ENCODE measurements at regions not wholly inside any gene's neighbourhood (a gene's known extent, or its start where the extent isn't known, plus 50 kb on each side); places are given as distances from the start of the nearest gene placed in this dataset.

GRCh38 chr12:93944911-93945310 lies 203.5 kb upstream of the PLXNC1 start:
- Mint-ChIP-seq H3K36me3 (no peaks in the 10 kb centered on the region), H3K27ac (no peak overlapping the region), H3K4me3 (no peak overlapping the region), H3K9me3 (peaks cover 3% of the 10 kb centered on the region), H3K4me1 (no peaks in the 10 kb centered on the region)
- DNase-seq (ENCODE audit: low spot score in 2 of 2) (no peak), ATAC-seq (no peak)

- Mint-ChIP-seq H3K9me3 (peaks cover 3% of the 10 kb centered on the region), H3K4me3 (no peak overlapping the region), H3K4me1 (no peaks in the 10 kb centered on the region), H3K27ac (no peak overlapping the region), H3K36me3 (no peaks in the 10 kb centered on the region)
- DNase-seq (ENCODE audit: low spot score in 2 of 2) (no peak), ATAC-seq (no peak)
These were observed 201.7 kb upstream of the PLXNC1 start for GRCh38 chr12:93946542-93947150.

- no peaks in the 10 kb centered on the region for H3K4me1 Mint-ChIP-seq
- no peak for ATAC-seq
- peaks cover 3% of the 10 kb centered on the region for H3K9me3 Mint-ChIP-seq
- no peaks in the 10 kb centered on the region for H3K36me3 Mint-ChIP-seq
- no peak overlapping the region for H3K4me3 Mint-ChIP-seq
- DNase-seq (ENCODE audit: low spot score in 2 of 2), result no peak
- no peak overlapping the region for H3K27ac Mint-ChIP-seq
These were observed 200.9 kb upstream of the PLXNC1 start for GRCh38 chr12:93947486-93947885.

GRCh38 chr12:93950311-93950710 lies 198.1 kb upstream of the PLXNC1 start:
- DNase-seq (ENCODE audit: low spot score in 2 of 2), result no peak

GRCh38 chr12:93954166-93955112 lies 193.9 kb upstream of the PLXNC1 start:
- no peaks in the 10 kb centered on the region for H3K4me1 Mint-ChIP-seq
- H3K4me3 Mint-ChIP-seq, result no peak overlapping the region
- H3K36me3 Mint-ChIP-seq, result no peaks in the 10 kb centered on the region
- no peak for DNase-seq (ENCODE audit: low spot score in 2 of 2)
- H3K9me3 Mint-ChIP-seq, result peaks cover 6% of the 10 kb centered on the region
- no peak overlapping the region for H3K27ac Mint-ChIP-seq
- ATAC-seq, result no peak

More at GRCh38 chr12:93950311-93950710, 198.1 kb upstream of the PLXNC1 start:
- Mint-ChIP-seq H3K36me3 (no peaks in the 10 kb centered on the region), H3K4me1 (no peaks in the 10 kb centered on the region), H3K9me3 (peaks cover 3% of the 10 kb centered on the region), H3K4me3 (no peak overlapping the region), H3K27ac (no peak overlapping the region)
- ATAC-seq, result no peak

GRCh38 chr12:93956551-93956950 lies 191.8 kb upstream of the PLXNC1 start:
- no peaks in the 10 kb centered on the region for H3K4me1 Mint-ChIP-seq
- no peak overlapping the region for H3K4me3 Mint-ChIP-seq
- ATAC-seq, result no peak
- H3K9me3 Mint-ChIP-seq, result peaks cover 2% of the 10 kb centered on the region
- no peak for DNase-seq (ENCODE audit: low spot score in 2 of 2)
- H3K36me3 Mint-ChIP-seq, result no peaks in the 10 kb centered on the region
- H3K27ac Mint-ChIP-seq, result no peak overlapping the region

GRCh38 chr12:93957168-93957567 lies 191.2 kb upstream of the PLXNC1 start:
- H3K36me3 Mint-ChIP-seq, result no peaks in the 10 kb centered on the region
- no peaks in the 10 kb centered on the region for H3K4me1 Mint-ChIP-seq
- ATAC-seq, result no peak

GRCh38 chr12:93957870-93958269 lies 190.5 kb upstream of the PLXNC1 start:
- Mint-ChIP-seq H3K27ac (no peak overlapping the region), H3K4me1 (no peaks in the 10 kb centered on the region), H3K4me3 (no peak overlapping the region), H3K36me3 (no peaks in the 10 kb centered on the region), H3K9me3 (peaks cover 2% of the 10 kb centered on the region)
- ATAC-seq (no peak), DNase-seq (ENCODE audit: low spot score in 2 of 2) (no peak)

More at GRCh38 chr12:93957168-93957567, 191.2 kb upstream of the PLXNC1 start:
- DNase-seq (ENCODE audit: low spot score in 2 of 2), result no peak
- Mint-ChIP-seq H3K4me3 (no peak overlapping the region), H3K27ac (no peak overlapping the region), H3K9me3 (peaks cover 2% of the 10 kb centered on the region)

GRCh38 chr12:93959657-93960056 lies 188.7 kb upstream of the PLXNC1 start:
- DNase-seq (ENCODE audit: low spot score in 2 of 2), result no peak
- Mint-ChIP-seq H3K4me3 (no peak overlapping the region), H3K4me1 (no peaks in the 10 kb centered on the region), H3K36me3 (no peaks in the 10 kb centered on the region), H3K27ac (no peak overlapping the region), H3K9me3 (peaks cover 2% of the 10 kb centered on the region)
- no peak for ATAC-seq

- H3K36me3 Mint-ChIP-seq, result no peaks in the 10 kb centered on the region
- ATAC-seq (no peak), DNase-seq (ENCODE audit: low spot score in 2 of 2) (no peak)
- H3K4me3 Mint-ChIP-seq, result no peak overlapping the region
- no peak overlapping the region for H3K27ac Mint-ChIP-seq
- peaks cover 2% of the 10 kb centered on the region for H3K9me3 Mint-ChIP-seq
- H3K4me1 Mint-ChIP-seq, result no peaks in the 10 kb centered on the region
These were observed 187.9 kb upstream of the PLXNC1 start for GRCh38 chr12:93960521-93960920.

- ATAC-seq (no peak), DNase-seq (ENCODE audit: low spot score in 2 of 2) (no peak)
- no peak overlapping the region for H3K4me3 Mint-ChIP-seq
- H3K9me3 Mint-ChIP-seq, result no peaks in the 10 kb centered on the region
- no peaks in the 10 kb centered on the region for H3K36me3 Mint-ChIP-seq
- H3K4me1 Mint-ChIP-seq, result no peaks in the 10 kb centered on the region
- no peak overlapping the region for H3K27ac Mint-ChIP-seq
These were observed 186.0 kb upstream of the PLXNC1 start for GRCh38 chr12:93962336-93962735.

GRCh38 chr12:93964936-93965335 lies 183.4 kb upstream of the PLXNC1 start:
- Mint-ChIP-seq H3K4me1 (no peaks in the 10 kb centered on the region), H3K36me3 (no peaks in the 10 kb centered on the region), H3K27ac (no peak overlapping the region), H3K9me3 (no peaks in the 10 kb centered on the region), H3K4me3 (no peak overlapping the region)
- ATAC-seq (no peak), DNase-seq (ENCODE audit: low spot score in 2 of 2) (no peak)

- H3K9me3 Mint-ChIP-seq, result no peaks in the 10 kb centered on the region
These were observed 181.8 kb upstream of the PLXNC1 start for GRCh38 chr12:93966516-93967133.

GRCh38 chr12:93967454-93967853 lies 180.9 kb upstream of the PLXNC1 start:
- no peaks in the 10 kb centered on the region for H3K4me1 Mint-ChIP-seq
- DNase-seq (ENCODE audit: low spot score in 2 of 2) (no peak), ATAC-seq (no peak)
- H3K9me3 Mint-ChIP-seq, result no peaks in the 10 kb centered on the region
- no peak overlapping the region for H3K4me3 Mint-ChIP-seq
- H3K36me3 Mint-ChIP-seq, result no peaks in the 10 kb centered on the region
- no peak overlapping the region for H3K27ac Mint-ChIP-seq

More at GRCh38 chr12:93966516-93967133, 181.8 kb upstream of the PLXNC1 start:
- no peak for ATAC-seq
- Mint-ChIP-seq H3K27ac (no peak overlapping the region), H3K4me1 (no peaks in the 10 kb centered on the region), H3K4me3 (no peak overlapping the region), H3K36me3 (no peaks in the 10 kb centered on the region)
- DNase-seq (ENCODE audit: low spot score in 2 of 2), result no peak

- H3K4me1 Mint-ChIP-seq, result no peaks in the 10 kb centered on the region
- ATAC-seq (no peak), DNase-seq (ENCODE audit: low spot score in 2 of 2) (no peak)
- H3K4me3 Mint-ChIP-seq, result no peak overlapping the region
- no peak overlapping the region for H3K27ac Mint-ChIP-seq
- no peaks in the 10 kb centered on the region for H3K9me3 Mint-ChIP-seq
- no peaks in the 10 kb centered on the region for H3K36me3 Mint-ChIP-seq
These were observed 179.7 kb upstream of the PLXNC1 start for GRCh38 chr12:93968536-93969285.
